Caco-2 (cell line): ENCODE measurements at regions not wholly inside any gene's neighbourhood (a gene's known extent, or its start where the extent isn't known, plus 50 kb on each side); places are given as distances from the start of the nearest gene placed in this dataset.

Source experiments
- BruUV-seq: library from RNA; stranded (reverse); fragments of 400-500 nt; replicated peaks from 2 replicates; lab custom pipeline; 2021; lab: Mats Ljungman, UMichigan
- CTCF ChIA-PET: fragments of 300-600 bp; sonication (Branson Sonifier 250); formaldehyde crosslinking; loops from one replicate; lab custom pipeline; 2022; ENCODE audit warnings: antibody characterized with exemption; lab: Charles Lee
- POLR2A ChIA-PET: fragments of 300-600 bp; sonication (Branson Sonifier 250); formaldehyde crosslinking; loops from one replicate; lab custom pipeline; 2022; ENCODE audit warnings: antibody characterized with exemption; lab: Charles Lee
- DNase-seq, 2 experiments: peaks; one replicate each; pipeline versions ENCODE4 v3.0.0 to v3.0.0-alpha.2; 2020 to 2022
- H3K27me3 ChIP-seq: replicated peaks from 2 replicates; pipeline ENCODE4 v1.6.0; 2011; ENCODE audit warnings: low read length; ENCODE audit not compliant: control insufficient read depth, insufficient read depth
- H3K36me3 ChIP-seq: 2 replicates; pipeline ENCODE4 v1.5.1; 2011; ENCODE audit warnings: low read length; ENCODE audit not compliant: control insufficient read depth, insufficient read depth
- H3K4me1 ChIP-seq: fragments of 250-450 bp; sonication (Bioruptor Pico); 2 replicates; pipeline ENCODE4 v1.5.1; 2020; ENCODE audit warnings: mild to moderate bottlenecking
- H3K4me3 ChIP-seq: 2 replicates; pipeline ENCODE4 v1.5.1; 2011; ENCODE audit warnings: low read depth, mild to moderate bottlenecking, control low read depth, low read length
- H3K9me3 ChIP-seq: fragments of 250-450 bp; sonication (Bioruptor Pico); 2 replicates; pipeline ENCODE4 v1.5.1; 2020; ENCODE audit warnings: mild to moderate bottlenecking, moderate library complexity
- H3K27ac Mint-ChIP-seq: one replicate; pipeline ENCODE4 v1.8.0; 2022; ENCODE audit warnings: mixed read lengths; ENCODE audit not compliant: unreplicated experiment
- H3K27me3 Mint-ChIP-seq: one replicate; pipeline ENCODE4 v1.8.0; 2022; ENCODE audit warnings: mixed read lengths; ENCODE audit not compliant: insufficient read depth, unreplicated experiment
- H3K36me3 Mint-ChIP-seq: one replicate; pipeline ENCODE4 v1.8.0; 2022; ENCODE audit warnings: mild to moderate bottlenecking, mixed read lengths; ENCODE audit not compliant: insufficient read depth, unreplicated experiment
- H3K4me1 Mint-ChIP-seq: one replicate; pipeline ENCODE4 v1.8.0; 2022; ENCODE audit warnings: low read depth, mixed read lengths; ENCODE audit not compliant: unreplicated experiment
- H3K4me3 Mint-ChIP-seq: one replicate; pipeline ENCODE4 v1.8.0; 2022; ENCODE audit warnings: mild to moderate bottlenecking, moderate library complexity, mixed read lengths; ENCODE audit not compliant: unreplicated experiment
- H3K9me3 Mint-ChIP-seq: one replicate; pipeline ENCODE4 v1.8.0; 2022; ENCODE audit warnings: mixed read lengths; ENCODE audit not compliant: unreplicated experiment
- intact Hi-C: fragments of 100-400 bp; cut with micrococcal nuclease; formaldehyde crosslinking; loops from one replicate; pipeline ENCODE4 v1.10.0; 2022; ENCODE audit not compliant: unreplicated experiment
- TF ChIP-seq, protein P1 (sequence below), 2 experiments: fragments of 200-600 bp in 1 of 2; IDR thresholded peaks; 1 replicate in 1 of 2; 2 replicates in 1 of 2; pipeline versions ENCODE4 v1.5.1 to v1.8.0; 2011 to 2022; ENCODE audit warnings: antibody characterized with exemption in 1 of 2, control low read depth in 1 of 2, inconsistent platforms in 1 of 2, low read depth in 1 of 2, low read length in 1 of 2, mild to moderate bottlenecking in 1 of 2, moderate library complexity in 1 of 2; ENCODE audit not compliant: insufficient read depth in 1 of 2, severe bottlenecking in 1 of 2, unreplicated experiment in 1 of 2

DNA sequence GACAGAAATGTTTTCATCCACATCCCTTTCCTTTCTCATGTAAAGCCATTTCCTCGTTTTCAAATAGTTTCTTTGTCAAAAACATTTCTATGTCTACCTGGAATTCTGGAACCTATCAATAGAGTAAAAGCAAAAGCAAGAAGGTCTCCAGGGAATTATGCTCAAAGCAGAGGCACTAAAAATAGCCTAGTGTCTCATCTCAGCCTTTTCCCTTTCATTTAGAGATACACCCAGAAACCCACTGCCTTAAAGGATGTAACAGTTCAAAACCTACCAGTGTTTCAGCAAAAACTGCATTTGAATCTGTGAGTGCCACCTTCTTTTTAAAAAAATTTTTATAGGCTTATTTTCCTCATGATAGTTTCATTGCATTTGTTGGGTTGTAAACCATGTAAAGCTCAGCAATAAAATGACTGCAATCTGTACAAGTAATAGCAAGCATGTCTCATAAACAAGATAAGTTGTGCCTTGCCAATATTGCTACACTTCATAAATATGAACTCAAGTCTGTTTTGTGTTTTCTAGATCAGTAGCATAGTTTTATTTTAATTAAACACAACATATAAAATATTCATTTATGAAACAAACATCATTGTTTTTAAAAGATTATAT is 927.3 kb upstream of the ACVR2A start:
- POLR2A ChIA-PET: no interaction called here
- Mint-ChIP-seq H3K27ac (no peak overlapping the region), H3K9me3 (no peaks in the 10 kb centered on the region), H3K36me3 (no peaks in the 10 kb centered on the region), H3K27me3 (no peaks in the 10 kb centered on the region), H3K4me1 (no peaks in the 10 kb centered on the region), H3K4me3 (no peak overlapping the region)
- BruUV-seq: no TSS peak
- no peak for DNase-seq
- TF ChIP-seq, protein P1, sequence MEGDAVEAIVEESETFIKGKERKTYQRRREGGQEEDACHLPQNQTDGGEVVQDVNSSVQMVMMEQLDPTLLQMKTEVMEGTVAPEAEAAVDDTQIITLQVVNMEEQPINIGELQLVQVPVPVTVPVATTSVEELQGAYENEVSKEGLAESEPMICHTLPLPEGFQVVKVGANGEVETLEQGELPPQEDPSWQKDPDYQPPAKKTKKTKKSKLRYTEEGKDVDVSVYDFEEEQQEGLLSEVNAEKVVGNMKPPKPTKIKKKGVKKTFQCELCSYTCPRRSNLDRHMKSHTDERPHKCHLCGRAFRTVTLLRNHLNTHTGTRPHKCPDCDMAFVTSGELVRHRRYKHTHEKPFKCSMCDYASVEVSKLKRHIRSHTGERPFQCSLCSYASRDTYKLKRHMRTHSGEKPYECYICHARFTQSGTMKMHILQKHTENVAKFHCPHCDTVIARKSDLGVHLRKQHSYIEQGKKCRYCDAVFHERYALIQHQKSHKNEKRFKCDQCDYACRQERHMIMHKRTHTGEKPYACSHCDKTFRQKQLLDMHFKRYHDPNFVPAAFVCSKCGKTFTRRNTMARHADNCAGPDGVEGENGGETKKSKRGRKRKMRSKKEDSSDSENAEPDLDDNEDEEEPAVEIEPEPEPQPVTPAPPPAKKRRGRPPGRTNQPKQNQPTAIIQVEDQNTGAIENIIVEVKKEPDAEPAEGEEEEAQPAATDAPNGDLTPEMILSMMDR (IDR thresholded peaks at IDR 0.05; ENCODE audit: insufficient read depth in 1 of 2, low read depth in 1 of 2, low read length in 1 of 2, severe bottlenecking in 1 of 2, unreplicated experiment in 1 of 2): no peak
- Histone ChIP-seq H3K27me3 (no peaks in the 10 kb centered on the region), H3K4me1 (no peaks in the 10 kb centered on the region), H3K36me3 (no peaks in the 10 kb centered on the region), H3K4me3 (no peak overlapping the region), H3K9me3 (no peaks in the 10 kb centered on the region)
- CTCF ChIA-PET: no interaction called here
- intact Hi-C loops: no loop called here

- no TSS peak for BruUV-seq
- TF ChIP-seq, protein P1 (IDR thresholded peaks at IDR 0.05; ENCODE audit: insufficient read depth in 1 of 2, low read depth in 1 of 2, low read length in 1 of 2, severe bottlenecking in 1 of 2, unreplicated experiment in 1 of 2): no peak
- H3K4me3 Mint-ChIP-seq: no peak overlapping the region
These were observed 927.9 kb upstream of the ACVR2A start for GRCh38 chr2:146916914-146917313.

DNA sequence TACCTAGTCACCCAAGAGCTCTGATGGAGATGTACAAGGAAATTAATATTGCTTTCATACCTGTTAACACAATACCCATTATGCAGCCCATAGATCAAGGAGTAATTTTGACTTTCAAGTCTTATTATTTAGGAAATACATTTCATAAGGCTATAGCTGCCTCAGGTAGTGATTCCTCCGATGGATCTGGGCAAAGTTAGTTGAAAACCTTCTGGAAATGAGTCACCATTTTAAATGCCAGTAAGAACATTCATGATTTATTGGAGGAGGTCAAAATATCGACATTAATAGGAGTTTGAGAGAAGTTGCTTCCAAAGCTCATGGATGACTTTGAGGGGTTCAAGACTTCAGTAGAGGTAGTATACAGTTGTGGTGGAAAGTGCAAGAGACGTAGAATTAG is 931.4 kb upstream of the ACVR2A start:
- H3K27me3 ChIP-seq: no peaks in the 10 kb centered on the region
- H3K36me3 Mint-ChIP-seq: no peaks in the 10 kb centered on the region
- no peaks in the 10 kb centered on the region for H3K4me1 ChIP-seq
- no peaks in the 10 kb centered on the region for H3K9me3 Mint-ChIP-seq
- no peaks in the 10 kb centered on the region for H3K36me3 ChIP-seq
- H3K27ac Mint-ChIP-seq: no peak overlapping the region
- no peaks in the 10 kb centered on the region for H3K27me3 Mint-ChIP-seq
- ChIA-PET CTCF (no interaction called here), POLR2A (no interaction called here)
- H3K4me3 ChIP-seq: no peak overlapping the region
- H3K4me1 Mint-ChIP-seq: no peaks in the 10 kb centered on the region
- no peak overlapping the region for H3K4me3 Mint-ChIP-seq
- intact Hi-C loops: no loop called here
- TF ChIP-seq, protein P1 (IDR thresholded peaks at IDR 0.05; ENCODE audit: insufficient read depth in 1 of 2, low read depth in 1 of 2, low read length in 1 of 2, severe bottlenecking in 1 of 2, unreplicated experiment in 1 of 2): no peak
- H3K9me3 ChIP-seq: no peaks in the 10 kb centered on the region
- no TSS peak for BruUV-seq
- no peak for DNase-seq

More at GRCh38 chr2:146916914-146917313, 927.9 kb upstream of the ACVR2A start:
- Mint-ChIP-seq H3K36me3 (no peaks in the 10 kb centered on the region), H3K4me1 (no peaks in the 10 kb centered on the region), H3K27ac (no peak overlapping the region), H3K27me3 (no peaks in the 10 kb centered on the region), H3K9me3 (no peaks in the 10 kb centered on the region)
- ChIA-PET CTCF (no interaction called here), POLR2A (no interaction called here)
- Histone ChIP-seq H3K4me1 (no peaks in the 10 kb centered on the region), H3K27me3 (no peaks in the 10 kb centered on the region), H3K36me3 (no peaks in the 10 kb centered on the region), H3K9me3 (no peaks in the 10 kb centered on the region), H3K4me3 (no peak overlapping the region)
- intact Hi-C loops: no loop called here
- DNase-seq: no peak
